Trophoblast cell (in vitro differentiated cells and primary cell): ENCODE measurements at regions not wholly inside any gene's neighbourhood (a gene's known extent, or its start where the extent isn't known, plus 50 kb on each side); places are given as distances from the start of the nearest gene placed in this dataset.

ENCODE experiments used
- DNase-seq, 2 donors: peaks; one replicate each; pipeline ENCODE4 v3.0.0-alpha.2; 2016
- H2AFZ ChIP-seq: 2 replicates; pipeline ENCODE4 v1.6.1; 2013; ENCODE audit warnings: low read length, moderate library complexity, mild to moderate bottlenecking; ENCODE audit not compliant: insufficient read depth, poor library complexity
- H2AK5ac ChIP-seq: 2 replicates; pipeline ENCODE4 v1.6.1; 2013; ENCODE audit warnings: mild to moderate bottlenecking, low read length
- H2BK120ac ChIP-seq: 2 replicates; pipeline ENCODE4 v1.6.1; 2013; ENCODE audit warnings: low read length, mild to moderate bottlenecking, moderate library complexity; ENCODE audit not compliant: insufficient read depth, poor library complexity
- H2BK12ac ChIP-seq: 2 replicates; pipeline ENCODE4 v1.6.1; 2013; ENCODE audit warnings: mild to moderate bottlenecking, low read length, moderate library complexity
- H2BK5ac ChIP-seq: 2 replicates; pipeline ENCODE4 v1.6.1; 2013; ENCODE audit warnings: low read length, low read depth, moderate library complexity, mild to moderate bottlenecking; ENCODE audit not compliant: poor library complexity
- H3K14ac ChIP-seq: 2 replicates; pipeline ENCODE4 v1.6.1; 2013; ENCODE audit warnings: mild to moderate bottlenecking, low read length
- H3K18ac ChIP-seq: 2 replicates; pipeline ENCODE4 v1.6.1; 2013; ENCODE audit warnings: mild to moderate bottlenecking, low read length
- H3K23ac ChIP-seq: 2 replicates; pipeline ENCODE4 v1.6.1; 2013; ENCODE audit warnings: low read length
- H3K27ac ChIP-seq: 2 replicates; pipeline ENCODE4 v1.5.1; 2013; ENCODE audit warnings: low read depth, mild to moderate bottlenecking, inconsistent platforms, low read length, moderate library complexity
- H3K27me3 ChIP-seq: 2 replicates; pipeline ENCODE4 v1.6.1; 2013; ENCODE audit warnings: inconsistent platforms, mild to moderate bottlenecking, low read length, moderate library complexity; ENCODE audit not compliant: insufficient read depth
- H3K36me3 ChIP-seq, 2 experiments: 1 replicate in 1 of 2; 2 replicates in 1 of 2; pipeline ENCODE4 v1.6.1; 2013; ENCODE audit warnings: low read length in 2 of 2, mild to moderate bottlenecking in 2 of 2, moderate library complexity in 1 of 2; ENCODE audit not compliant: insufficient read depth in 2 of 2, control insufficient read depth in 1 of 2
- H3K4ac ChIP-seq: 2 replicates; pipeline ENCODE4 v1.6.1; 2013; ENCODE audit warnings: low read depth, mild to moderate bottlenecking, low read length, moderate library complexity
- H3K4me1 ChIP-seq, 2 experiments: 1 replicate in 1 of 2; 2 replicates in 1 of 2; pipeline ENCODE4 v1.6.1; 2013; ENCODE audit warnings: low read length in 2 of 2, mild to moderate bottlenecking in 2 of 2, moderate library complexity in 1 of 2; ENCODE audit not compliant: insufficient read depth in 2 of 2, control insufficient read depth in 1 of 2
- H3K4me2 ChIP-seq: 2 replicates; pipeline ENCODE4 v1.6.1; 2013; ENCODE audit warnings: inconsistent platforms, mild to moderate bottlenecking, low read length, moderate library complexity
- H3K4me3 ChIP-seq: 2 replicates; pipeline ENCODE4 v1.5.1; 2013; ENCODE audit warnings: mild to moderate bottlenecking, low read depth, low read length, inconsistent platforms
- H3K79me1 ChIP-seq: one replicate; pipeline ENCODE4 v1.6.1; 2013; ENCODE audit warnings: low read length
- H3K79me2 ChIP-seq: 2 replicates; pipeline ENCODE4 v1.6.1; 2013; ENCODE audit warnings: low read length, mild to moderate bottlenecking; ENCODE audit not compliant: control insufficient read depth, insufficient read depth, poor library complexity
- H3K9ac ChIP-seq: 2 replicates; pipeline ENCODE4 v1.6.1; 2013; ENCODE audit warnings: mild to moderate bottlenecking, low read length
- H3K9me3 ChIP-seq: 2 replicates; pipeline ENCODE4 v1.6.1; 2013; ENCODE audit warnings: low read depth, mild to moderate bottlenecking, control low read depth, inconsistent platforms, low read length; ENCODE audit not compliant: insufficient read depth
- H4K12ac ChIP-seq: 2 replicates; pipeline ENCODE4 v1.6.1; 2013; ENCODE audit warnings: low read depth, mild to moderate bottlenecking, low read length, moderate library complexity
- H4K8ac ChIP-seq: 2 replicates; pipeline ENCODE4 v1.6.1; 2013; ENCODE audit warnings: low read depth, mild to moderate bottlenecking, low read length, moderate library complexity
- H4K91ac ChIP-seq: one replicate; pipeline ENCODE4 v1.6.1; 2013; ENCODE audit warnings: low read depth, mild to moderate bottlenecking, low read length, moderate library complexity
- WGBS: extraction: QIAGEN DNeasy Blood & Tissue Kit; methylation state at CpG from one replicate; pipeline ENCODE4 v1.1.7; 2013; ENCODE audit warnings: missing lambda C conversion rate; ENCODE audit not compliant: insufficient read length, insufficient coverage; ENCODE audit errors: extremely low coverage; 5-methylcytosine and 5-hydroxymethylcytosine counted together

DNA sequence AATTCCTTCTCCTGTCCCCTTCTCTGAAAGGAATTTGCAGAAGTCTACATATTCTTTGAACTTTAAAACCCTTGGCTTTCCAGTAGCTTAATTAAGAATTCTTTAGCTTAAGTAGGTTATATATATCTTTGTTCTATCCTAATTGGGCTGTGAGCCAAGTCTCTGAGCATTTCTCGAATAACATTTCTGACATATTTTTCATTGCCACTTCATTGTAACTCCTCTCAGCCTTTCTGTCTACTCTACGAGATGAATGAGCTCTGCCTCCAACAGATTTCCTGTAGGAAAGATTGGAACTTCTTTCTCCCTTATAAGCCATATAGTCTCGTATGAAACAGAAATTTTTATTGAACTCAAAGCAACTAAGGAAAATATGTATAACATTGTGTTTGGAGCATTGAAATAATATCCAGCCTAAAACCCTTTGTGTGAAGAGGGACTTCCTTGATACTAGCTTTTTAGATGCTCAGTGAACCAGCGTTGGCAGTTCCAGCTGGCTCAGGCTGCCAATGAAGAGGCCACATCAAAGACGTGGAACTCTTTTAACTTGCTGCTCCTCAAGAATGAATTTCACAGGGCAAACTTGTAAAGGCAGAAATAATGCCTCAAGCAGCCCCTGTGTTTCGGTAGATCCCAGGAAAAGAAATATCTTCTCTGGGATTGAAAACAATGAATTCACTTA lies 87.7 kb upstream of the NOX3 start:
- Histone ChIP-seq H2BK5ac (no peak overlapping the region), H3K36me3 (no peaks in the 10 kb centered on the region), H4K91ac (no peak overlapping the region), H4K12ac (no peak overlapping the region), H3K9ac (no peak overlapping the region), H3K79me2 (no peaks in the 10 kb centered on the region), H3K14ac (no peak overlapping the region), H3K9me3 (no peaks in the 10 kb centered on the region), H2BK120ac (no peak overlapping the region), H2AK5ac (no peak overlapping the region), H3K23ac (no peak overlapping the region), H3K4me3 (no peak overlapping the region), H3K79me1 (no peaks in the 10 kb centered on the region), H2BK12ac (no peak overlapping the region), H3K18ac (no peak overlapping the region), H4K8ac (no peak overlapping the region), H3K27me3 (no peaks in the 10 kb centered on the region), H3K4ac (no peak overlapping the region), H3K27ac (no peak overlapping the region), H3K4me2 (no peak overlapping the region), H2AFZ (no peak overlapping the region), H3K4me1 (no peaks in the 10 kb centered on the region)
- no peak for DNase-seq
- WGBS, result no CpG with 5 or more reads among the region's 6 CpGs

DNA sequence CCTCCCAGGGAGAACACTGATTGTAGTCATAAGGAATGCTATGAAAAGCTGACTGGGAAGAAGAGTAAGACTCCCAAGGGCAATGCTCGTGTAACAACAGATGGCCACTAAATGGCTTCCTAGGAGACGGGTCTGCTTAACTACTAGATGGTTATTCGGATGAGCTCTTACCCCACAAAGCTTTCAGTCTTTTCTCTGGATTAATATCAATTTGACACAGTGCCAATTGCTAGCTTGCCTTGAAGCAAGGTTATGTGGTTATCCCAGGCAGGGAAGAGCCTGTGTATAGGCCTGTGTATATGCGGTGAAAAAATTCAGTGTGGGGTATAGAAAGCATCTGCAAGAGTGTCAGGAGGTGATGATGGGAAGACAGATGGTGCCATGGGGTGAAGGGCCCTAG lies 86.4 kb upstream of the NOX3 start:
- Histone ChIP-seq H2AK5ac (no peak overlapping the region), H3K4ac (no peak overlapping the region), H3K14ac (no peak overlapping the region), H3K79me2 (no peaks in the 10 kb centered on the region), H3K27me3 (no peaks in the 10 kb centered on the region), H3K36me3 (no peaks in the 10 kb centered on the region), H2BK120ac (no peak overlapping the region), H2AFZ (no peak overlapping the region), H3K4me3 (no peak overlapping the region), H3K23ac (peak overlapping the region; percentile 27), H2BK5ac (no peak overlapping the region), H4K12ac (no peak overlapping the region), H3K9ac (no peak overlapping the region), H3K4me1 (no peaks in the 10 kb centered on the region), H3K18ac (no peak overlapping the region), H4K91ac (no peak overlapping the region), H3K27ac (no peak overlapping the region), H3K79me1 (no peaks in the 10 kb centered on the region), H3K9me3 (no peaks in the 10 kb centered on the region), H2BK12ac (no peak overlapping the region), H3K4me2 (no peak overlapping the region), H4K8ac (no peak overlapping the region)
- WGBS, result no CpG with 5 or more reads among the region's 4 CpGs
- DNase-seq, result no peak

DNA sequence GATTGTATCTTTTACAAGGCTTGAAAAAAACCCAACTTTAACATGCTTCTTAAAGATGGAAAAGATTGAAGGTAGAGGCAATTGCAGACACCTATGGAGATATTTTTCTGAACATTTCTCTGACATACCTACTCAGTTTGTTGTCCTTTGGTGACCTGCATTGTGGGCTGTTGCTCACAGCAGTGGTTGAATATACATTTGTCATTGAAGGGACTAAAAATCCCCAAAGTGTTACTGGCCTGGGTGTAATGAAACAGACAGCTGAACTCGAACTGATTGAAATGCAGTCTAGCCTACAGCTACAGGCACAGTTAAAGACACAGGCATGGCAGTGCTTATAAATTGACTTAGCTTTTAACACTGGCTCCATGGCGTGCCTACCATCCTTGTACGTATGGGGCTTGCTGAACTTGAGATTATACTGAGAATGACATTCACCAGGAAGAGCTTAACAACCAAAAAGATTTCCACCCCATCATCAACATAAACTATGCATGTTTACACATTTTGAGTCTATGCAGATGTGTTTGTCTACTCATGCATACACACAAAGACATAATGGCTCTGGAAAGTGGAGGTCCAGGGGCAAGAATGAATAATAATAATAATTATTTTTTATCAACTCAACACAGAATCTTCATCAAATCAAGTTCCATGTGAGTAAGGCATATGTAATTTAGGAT lies 83.2 kb upstream of the NOX3 start:
- H3K9me3 ChIP-seq, result no peaks in the 10 kb centered on the region
- H3K23ac ChIP-seq, result no peak overlapping the region
- WGBS, result no CpG with 5 or more reads among the region's 3 CpGs
- H3K14ac ChIP-seq, result no peak overlapping the region
- no peak overlapping the region for H3K4ac ChIP-seq
- no peak overlapping the region for H2BK120ac ChIP-seq
- H2AFZ ChIP-seq, result no peak overlapping the region
- H2BK12ac ChIP-seq, result no peak overlapping the region
- no peak overlapping the region for H2BK5ac ChIP-seq
- no peaks in the 10 kb centered on the region for H3K36me3 ChIP-seq
- H3K27ac ChIP-seq, result no peak overlapping the region
- no peak overlapping the region for H4K91ac ChIP-seq
- H3K9ac ChIP-seq, result no peak overlapping the region
- H3K4me3 ChIP-seq, result no peak overlapping the region
- no peaks in the 10 kb centered on the region for H3K4me1 ChIP-seq
- H3K79me2 ChIP-seq, result no peaks in the 10 kb centered on the region
- no peak overlapping the region for H3K4me2 ChIP-seq
- no peak overlapping the region for H2AK5ac ChIP-seq
- DNase-seq, result no peak
- no peak overlapping the region for H4K8ac ChIP-seq
- H3K27me3 ChIP-seq, result no peaks in the 10 kb centered on the region
- H4K12ac ChIP-seq, result no peak overlapping the region
- no peaks in the 10 kb centered on the region for H3K79me1 ChIP-seq
- H3K18ac ChIP-seq, result no peak overlapping the region

DNA sequence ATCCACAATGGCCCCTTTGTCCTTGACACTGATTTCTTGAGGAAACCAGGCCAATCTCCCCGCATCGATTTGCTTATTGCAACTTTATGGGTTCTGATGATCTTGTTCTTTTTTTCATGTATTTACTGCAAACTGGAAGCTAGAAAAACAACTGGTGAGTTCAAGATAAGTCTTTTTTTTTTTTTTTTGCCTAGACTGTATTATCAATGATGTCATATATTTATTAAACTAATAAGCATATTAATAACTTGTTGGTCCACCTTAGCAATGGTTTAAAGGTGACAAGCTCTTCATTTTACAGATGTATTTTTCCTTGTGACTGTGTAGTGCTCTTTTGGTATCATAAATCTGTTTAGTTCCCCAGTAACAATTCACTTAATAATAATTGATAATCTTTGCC lies 79.0 kb upstream of the NOX3 start:
- Histone ChIP-seq H4K12ac (no peak overlapping the region), H3K4me2 (no peak overlapping the region), H3K9me3 (no peaks in the 10 kb centered on the region), H3K79me1 (no peaks in the 10 kb centered on the region), H2BK120ac (no peak overlapping the region), H3K18ac (no peak overlapping the region), H3K27ac (no peak overlapping the region), H3K36me3 (no peaks in the 10 kb centered on the region), H2AFZ (no peak overlapping the region), H2BK12ac (no peak overlapping the region), H3K4me3 (no peak overlapping the region), H3K27me3 (no peaks in the 10 kb centered on the region), H2BK5ac (no peak overlapping the region), H4K8ac (no peak overlapping the region), H3K4me1 (no peaks in the 10 kb centered on the region), H3K9ac (no peak overlapping the region), H3K79me2 (no peaks in the 10 kb centered on the region), H4K91ac (no peak overlapping the region), H3K14ac (no peak overlapping the region), H3K4ac (no peak overlapping the region), H2AK5ac (no peak overlapping the region), H3K23ac (no peak overlapping the region)
- WGBS, result no CpG with 5 or more reads among the region's 2 CpGs
- DNase-seq, result no peak
